SU-DHL-6 (cell line): ENCODE measurements at regions not wholly inside any gene's neighbourhood (a gene's known extent, or its start where the extent isn't known, plus 50 kb on each side); places are given as distances from the start of the nearest gene placed in this dataset.

Experiments
- H2AFZ ChIP-seq: fragments of 200-600 bp; sonication (generic); 2 replicates; pipeline ENCODE4 v1.6.1; 2014; ENCODE audit warnings: low read depth, mild to moderate bottlenecking, moderate library complexity, mixed read lengths, antibody characterized with exemption, low read length; ENCODE audit not compliant: severe bottlenecking
- H3F3A ChIP-seq: fragments of 200-600 bp; shearing (Covaris generic); 2 replicates; pipeline ENCODE4 v1.6.0; 2016; ENCODE audit warnings: antibody characterized with exemption, mild to moderate bottlenecking; ENCODE audit not compliant: insufficient read depth
- H3K27ac ChIP-seq: fragments of 200-600 bp; sonication (generic); 2 replicates; pipeline ENCODE4 v1.5.1; 2016; ENCODE audit warnings: low read depth, mild to moderate bottlenecking, low read length, moderate library complexity, mixed read lengths
- H3K27me3 ChIP-seq: fragments of 200-600 bp; sonication (generic), shearing (Covaris generic); 2 replicates; pipeline ENCODE4 v1.6.0; 2014; ENCODE audit warnings: mild to moderate bottlenecking, low read length
- H3K36me3 ChIP-seq: fragments of 200-600 bp; sonication (generic); 2 replicates; pipeline ENCODE4 v1.6.1; 2014; ENCODE audit warnings: mild to moderate bottlenecking, low read length, mixed read lengths
- H3K4me2 ChIP-seq: fragments of 300-600, 200-600 bp; shearing (Covaris generic), sonication (generic); 2 replicates; pipeline ENCODE4 v1.6.0; 2014; ENCODE audit warnings: low read length, low read depth, mild to moderate bottlenecking; ENCODE audit not compliant: poor library complexity, severe bottlenecking
- H3K4me3 ChIP-seq: fragments of 200-600 bp; sonication (generic); 2 replicates; pipeline ENCODE4 v1.5.1; 2014; ENCODE audit warnings: antibody characterized with exemption, low read length, mild to moderate bottlenecking, mixed read lengths; ENCODE audit not compliant: insufficient read depth, poor library complexity, severe bottlenecking
- H3K79me2 ChIP-seq: fragments of 200-600 bp; sonication (generic); 2 replicates; pipeline ENCODE4 v1.6.1; 2014; ENCODE audit warnings: mild to moderate bottlenecking, low read length, moderate library complexity; ENCODE audit not compliant: insufficient read depth
- H3K9ac ChIP-seq: fragments of 200-600 bp; sonication (generic); 2 replicates; pipeline ENCODE4 v1.7.0; 2014; ENCODE audit warnings: mild to moderate bottlenecking, low read length
- H3K9me2 ChIP-seq: fragments of 200-600 bp; sonication (generic); replicated peaks from 2 replicates; pipeline ENCODE4 v1.6.1; 2014; ENCODE audit warnings: low read length; ENCODE audit not compliant: insufficient read depth
- H3K9me3 ChIP-seq: fragments of 200-600 bp; sonication (generic); 2 replicates; pipeline ENCODE4 v1.6.1; 2014; ENCODE audit warnings: low read length, mixed read lengths; ENCODE audit not compliant: insufficient read depth
- H4K20me1 ChIP-seq: fragments of 200-600 bp; sonication (generic); 2 replicates; pipeline ENCODE4 v1.6.1; 2014; ENCODE audit warnings: low read depth, mild to moderate bottlenecking, antibody characterized with exemption, low read length, moderate library complexity, mixed read lengths
- CTCF ChIP-seq: fragments of 200-600 bp; sonication (generic); IDR thresholded peaks from one replicate; pipeline ENCODE4 v1.5.1; 2017; ENCODE audit warnings: antibody characterized with exemption, mild to moderate bottlenecking, low read length, moderate library complexity; ENCODE audit not compliant: insufficient read depth, poor library complexity, severe bottlenecking
- EZH2phosphoT487 ChIP-seq: fragments of 200-600 bp; sonication (generic), shearing (Covaris generic); conservative IDR thresholded peaks from 2 replicates; pipeline ENCODE4 v1.6.1; 2018; ENCODE audit warnings: mild to moderate bottlenecking, antibody characterized with exemption, low read length, moderate library complexity, mixed read lengths

- H3K9me3 ChIP-seq = no peaks in the 10 kb centered on the region
- no peaks in the 10 kb centered on the region for H3K79me2 ChIP-seq
- H3K9me2 ChIP-seq = no peaks in the 10 kb centered on the region
- no peak overlapping the region for H2AFZ ChIP-seq
- H3K27ac ChIP-seq = no peak overlapping the region
- no peaks in the 10 kb centered on the region for H3F3A ChIP-seq
- H3K27me3 ChIP-seq = no peaks in the 10 kb centered on the region
- no peaks in the 10 kb centered on the region for H4K20me1 ChIP-seq
- TF ChIP-seq CTCF = no peak
- no peak for TF ChIP-seq EZH2phosphoT487
- no peak overlapping the region for H3K4me3 ChIP-seq
- H3K36me3 ChIP-seq = no peaks in the 10 kb centered on the region
- H3K9ac ChIP-seq = no peak overlapping the region
- H3K4me2 ChIP-seq = no peak overlapping the region
Measured at GRCh38 chr2:123073371-123073770, 951.7 kb upstream of the CNTNAP5 start.

GRCh38 chr2:123073956-123074355 lies 951.1 kb upstream of the CNTNAP5 start:
- no peaks in the 10 kb centered on the region for H3K79me2 ChIP-seq
- no peak overlapping the region for H3K27ac ChIP-seq
- TF ChIP-seq EZH2phosphoT487 = no peak
- TF ChIP-seq CTCF = no peak

DNA sequence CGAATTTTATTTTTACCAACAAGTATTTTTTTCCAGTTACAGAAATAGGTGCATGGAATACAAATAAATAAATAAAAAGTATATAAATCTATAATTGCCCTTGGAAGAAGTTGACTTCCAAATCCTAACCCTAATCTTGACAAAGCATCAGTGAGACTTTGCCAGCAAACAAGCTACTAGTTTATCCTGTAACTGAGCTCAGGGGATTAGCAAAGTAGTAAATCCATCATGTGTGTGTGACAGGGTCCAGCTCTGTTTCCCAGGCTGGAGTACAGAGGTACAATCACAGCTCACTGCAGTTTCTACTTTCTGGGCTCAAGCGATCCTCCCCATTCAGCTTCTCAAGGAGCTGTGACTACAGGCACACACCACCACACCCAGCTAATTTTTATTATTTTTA lies 948.0 kb upstream of the CNTNAP5 start:
- Histone ChIP-seq H2AFZ (no peak overlapping the region), H3K79me2 (no peaks in the 10 kb centered on the region), H3K36me3 (no peaks in the 10 kb centered on the region), H3K27me3 (no peaks in the 10 kb centered on the region), H3K9me3 (no peaks in the 10 kb centered on the region), H3K4me3 (no peak overlapping the region), H4K20me1 (no peaks in the 10 kb centered on the region), H3K9ac (no peak overlapping the region), H3F3A (no peaks in the 10 kb centered on the region), H3K4me2 (no peak overlapping the region), H3K27ac (no peak overlapping the region), H3K9me2 (no peaks in the 10 kb centered on the region)
- TF ChIP-seq EZH2phosphoT487 = no peak
- TF ChIP-seq CTCF = no peak

More at GRCh38 chr2:123073956-123074355, 951.1 kb upstream of the CNTNAP5 start:
- no peaks in the 10 kb centered on the region for H3K36me3 ChIP-seq
- no peaks in the 10 kb centered on the region for H3K9me2 ChIP-seq
- H3K4me3 ChIP-seq = no peak overlapping the region
- no peak overlapping the region for H3K4me2 ChIP-seq
- no peak overlapping the region for H3K9ac ChIP-seq
- no peaks in the 10 kb centered on the region for H3K27me3 ChIP-seq
- no peaks in the 10 kb centered on the region for H4K20me1 ChIP-seq
- H2AFZ ChIP-seq = no peak overlapping the region
- H3K9me3 ChIP-seq = no peaks in the 10 kb centered on the region
- H3F3A ChIP-seq = no peaks in the 10 kb centered on the region

DNA sequence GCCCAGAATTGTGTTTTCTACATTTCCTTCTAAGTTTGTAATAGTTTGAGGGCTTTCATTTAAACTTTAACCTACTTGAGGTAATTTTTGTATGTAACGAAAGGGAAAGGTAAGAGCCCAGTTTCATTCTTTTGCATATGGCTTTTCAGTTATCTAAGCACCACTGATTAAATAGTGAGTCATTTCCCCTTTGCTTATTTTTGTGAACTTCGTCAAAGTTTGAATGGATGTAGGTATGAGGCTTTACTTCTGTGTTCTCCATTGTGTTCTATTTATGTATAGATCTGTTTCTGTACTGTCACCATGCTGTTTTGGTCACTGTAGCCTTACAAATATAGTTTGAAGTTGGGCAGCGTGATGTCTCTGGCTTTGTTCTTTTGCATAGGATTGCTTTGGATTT lies 944.8 kb upstream of the CNTNAP5 start:
- Histone ChIP-seq H3K4me3 (no peak overlapping the region), H3K36me3 (no peaks in the 10 kb centered on the region), H4K20me1 (no peaks in the 10 kb centered on the region), H3K79me2 (no peaks in the 10 kb centered on the region), H3K9me2 (no peaks in the 10 kb centered on the region), H2AFZ (no peak overlapping the region), H3K27ac (no peak overlapping the region), H3F3A (no peaks in the 10 kb centered on the region), H3K9ac (no peak overlapping the region), H3K4me2 (no peak overlapping the region), H3K9me3 (no peaks in the 10 kb centered on the region), H3K27me3 (no peaks in the 10 kb centered on the region)
- no peak for TF ChIP-seq CTCF
- TF ChIP-seq EZH2phosphoT487 = no peak
